A204.1 (cell line): ENCODE measurements at regions not wholly inside any gene's neighbourhood (a gene's known extent, or its start where the extent isn't known, plus 50 kb on each side); places are given as distances from the start of the nearest gene placed in this dataset.

Source experiments
- FAIRE-seq: peaks from 2 replicates; lab custom pipeline; 2012; peaks lifted over from hg19 to GRCh38; lab: Jason Lieb, UNC

GRCh38 chr5:175388531-175388930, 55.5 kb downstream of the DRD1 start:
- FAIRE-seq: no peak

- FAIRE-seq: no peak
Observed at GRCh38 chr5:175387144-175387543, 56.8 kb downstream of the DRD1 start.

- FAIRE-seq: no peak
Observed at GRCh38 chr5:175386526-175386925, 57.5 kb downstream of the DRD1 start.

GRCh38 chr5:175385691-175386362, 58.2 kb downstream of the DRD1 start:
- no peak for FAIRE-seq

GRCh38 chr5:175384724-175385552, 59.0 kb downstream of the DRD1 start:
- no peak for FAIRE-seq

- no peak for FAIRE-seq
Observed at GRCh38 chr5:175383350-175383749, 60.6 kb downstream of the DRD1 start.

GRCh38 chr5:175382171-175382570, 61.8 kb downstream of the DRD1 start:
- no peak for FAIRE-seq

- no peak for FAIRE-seq
Observed at GRCh38 chr5:175381130-175381529, 62.9 kb downstream of the DRD1 start.

- FAIRE-seq: no peak
Observed at GRCh38 chr5:175380701-175381100, 63.3 kb downstream of the DRD1 start.

GRCh38 chr5:175379867-175380266, 64.1 kb downstream of the DRD1 start:
- peak; percentile 48 for FAIRE-seq

GRCh38 chr5:175378444-175379028, 65.4 kb downstream of the DRD1 start:
- FAIRE-seq: no peak

GRCh38 chr5:175377816-175378215, 66.2 kb downstream of the DRD1 start:
- no peak for FAIRE-seq

- no peak for FAIRE-seq
Observed at GRCh38 chr5:175374166-175374875, 69.7 kb downstream of the DRD1 start.

GRCh38 chr5:175365866-175366265, 78.1 kb downstream of the DRD1 start:
- no peak for FAIRE-seq

GRCh38 chr5:175363300-175363699, 80.7 kb downstream of the DRD1 start:
- FAIRE-seq: no peak

GRCh38 chr5:175357995-175358394, 86.0 kb downstream of the DRD1 start:
- no peak for FAIRE-seq

- no peak for FAIRE-seq
Observed at GRCh38 chr5:175356428-175356827, 87.6 kb downstream of the DRD1 start.

GRCh38 chr5:175354964-175355363, 89.0 kb downstream of the DRD1 start:
- no peak for FAIRE-seq

- FAIRE-seq: no peak
Observed at GRCh38 chr5:175353926-175354325, 90.1 kb downstream of the DRD1 start.

GRCh38 chr5:175351897-175352590, 91.9 kb downstream of the DRD1 start:
- FAIRE-seq: no peak

GRCh38 chr5:175351126-175351525, 92.9 kb downstream of the DRD1 start:
- FAIRE-seq: no peak

- FAIRE-seq: no peak
Observed at GRCh38 chr5:175347931-175348330, 96.1 kb downstream of the DRD1 start.
